Tibial artery (tissue), 4 donors: ENCODE measurements at regions not wholly inside any gene's neighbourhood (a gene's known extent, or its start where the extent isn't known, plus 50 kb on each side); places are given as distances from the start of the nearest gene placed in this dataset.

ENCODE experiments used
- DNase-seq, 2 donors: peaks; one replicate each; pipeline ENCODE4 v3.0.0-alpha.2; 2019
- H3K27ac ChIP-seq, 2 donors: fragments of 200-600 bp; sonication (generic) in 1 of 2; 1 replicate in 1 of 2; 2 replicates in 1 of 2; pipeline ENCODE4 v1.5.1; 2018 to 2019; ENCODE audit warnings: mild to moderate bottlenecking in 1 of 2
- H3K27me3 ChIP-seq, 2 donors: fragments of 200-600 bp; sonication (generic) in 1 of 2; one replicate each; pipeline versions ENCODE4 v1.5.1 to v1.6.0; 2016 to 2019
- H3K36me3 ChIP-seq, 3 donors: fragments of 200-600 bp; sonication (generic) in 2 of 3; one replicate each; pipeline ENCODE4 v1.5.1; 2016 to 2019; ENCODE audit warnings: mild to moderate bottlenecking in 2 of 3
- H3K4me1 ChIP-seq, 4 donors: fragments of 200-600 bp; sonication (generic) in 2 of 4; 1 replicate in 3 of 4; 2 replicates in 1 of 4; pipeline ENCODE4 v1.5.1; 2016 to 2019
- H3K4me3 ChIP-seq, 2 donors: fragments of 200-600 bp; sonication (generic) in 1 of 2; 1 replicate in 1 of 2; 2 replicates in 1 of 2; pipeline ENCODE4 v1.5.1; 2018 to 2019; ENCODE audit warnings: mild to moderate bottlenecking in 2 of 2
- H3K9me3 ChIP-seq, 3 donors: fragments of 200-600 bp; sonication (generic) in 1 of 3; one replicate each; pipeline ENCODE4 v1.5.1; 2016 to 2019
- intact Hi-C: fragments of 100-400 bp; cut with DNase I; formaldehyde crosslinking; loops from one replicate; pipeline ENCODE4 v1.15.0; 2023; ENCODE audit warnings: low total_unique reads
- TF ChIP-seq, protein P1 (sequence below), 2 experiments: fragments of 200-600 bp in 1 of 2; fragments of 450-650 bp in 1 of 2; IDR thresholded peaks; one replicate each; pipeline ENCODE4 v1.5.1; 2017 to 2019; ENCODE audit warnings: antibody characterized with exemption in 2 of 2, mild to moderate bottlenecking in 1 of 2, moderate library complexity in 1 of 2

DNA sequence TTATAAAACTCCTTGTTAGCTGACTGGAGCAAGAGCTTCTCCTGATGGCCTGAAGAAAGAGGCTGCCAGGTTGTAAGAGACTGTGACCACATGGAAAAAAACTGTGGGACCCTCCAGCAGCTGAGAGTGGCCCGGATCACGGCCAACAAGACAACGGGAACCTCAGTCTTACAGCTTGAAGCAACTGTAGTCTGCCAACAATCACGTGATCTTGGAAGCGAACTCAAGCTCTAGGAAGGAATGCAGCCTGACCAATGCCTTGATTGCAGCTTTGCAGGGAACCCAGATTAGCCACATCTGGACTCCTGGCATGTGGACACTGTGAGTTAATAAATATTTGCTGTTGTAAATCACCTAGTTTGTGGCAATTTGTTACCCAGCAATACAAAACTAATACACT is 442.6 kb upstream of the PRMT6 start:
- DNase-seq: no peak
- Histone ChIP-seq H3K4me1 (no peaks in the 10 kb centered on the region), H3K4me3 (no peak overlapping the region), H3K9me3 (no peaks in the 10 kb centered on the region), H3K36me3 (no peaks in the 10 kb centered on the region), H3K27ac (no peak overlapping the region), H3K27me3 (no peaks in the 10 kb centered on the region)
- TF ChIP-seq, protein P1, sequence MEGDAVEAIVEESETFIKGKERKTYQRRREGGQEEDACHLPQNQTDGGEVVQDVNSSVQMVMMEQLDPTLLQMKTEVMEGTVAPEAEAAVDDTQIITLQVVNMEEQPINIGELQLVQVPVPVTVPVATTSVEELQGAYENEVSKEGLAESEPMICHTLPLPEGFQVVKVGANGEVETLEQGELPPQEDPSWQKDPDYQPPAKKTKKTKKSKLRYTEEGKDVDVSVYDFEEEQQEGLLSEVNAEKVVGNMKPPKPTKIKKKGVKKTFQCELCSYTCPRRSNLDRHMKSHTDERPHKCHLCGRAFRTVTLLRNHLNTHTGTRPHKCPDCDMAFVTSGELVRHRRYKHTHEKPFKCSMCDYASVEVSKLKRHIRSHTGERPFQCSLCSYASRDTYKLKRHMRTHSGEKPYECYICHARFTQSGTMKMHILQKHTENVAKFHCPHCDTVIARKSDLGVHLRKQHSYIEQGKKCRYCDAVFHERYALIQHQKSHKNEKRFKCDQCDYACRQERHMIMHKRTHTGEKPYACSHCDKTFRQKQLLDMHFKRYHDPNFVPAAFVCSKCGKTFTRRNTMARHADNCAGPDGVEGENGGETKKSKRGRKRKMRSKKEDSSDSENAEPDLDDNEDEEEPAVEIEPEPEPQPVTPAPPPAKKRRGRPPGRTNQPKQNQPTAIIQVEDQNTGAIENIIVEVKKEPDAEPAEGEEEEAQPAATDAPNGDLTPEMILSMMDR (IDR thresholded peaks at IDR 0.05): no peak
- intact Hi-C loops: no loop called here

- no peaks in the 10 kb centered on the region for H3K27me3 ChIP-seq
- TF ChIP-seq, protein P1 (IDR thresholded peaks at IDR 0.05): no peak
- intact Hi-C loops: no loop called here
These were observed 441.0 kb upstream of the PRMT6 start for GRCh38 chr1:106615473-106615872.

DNA sequence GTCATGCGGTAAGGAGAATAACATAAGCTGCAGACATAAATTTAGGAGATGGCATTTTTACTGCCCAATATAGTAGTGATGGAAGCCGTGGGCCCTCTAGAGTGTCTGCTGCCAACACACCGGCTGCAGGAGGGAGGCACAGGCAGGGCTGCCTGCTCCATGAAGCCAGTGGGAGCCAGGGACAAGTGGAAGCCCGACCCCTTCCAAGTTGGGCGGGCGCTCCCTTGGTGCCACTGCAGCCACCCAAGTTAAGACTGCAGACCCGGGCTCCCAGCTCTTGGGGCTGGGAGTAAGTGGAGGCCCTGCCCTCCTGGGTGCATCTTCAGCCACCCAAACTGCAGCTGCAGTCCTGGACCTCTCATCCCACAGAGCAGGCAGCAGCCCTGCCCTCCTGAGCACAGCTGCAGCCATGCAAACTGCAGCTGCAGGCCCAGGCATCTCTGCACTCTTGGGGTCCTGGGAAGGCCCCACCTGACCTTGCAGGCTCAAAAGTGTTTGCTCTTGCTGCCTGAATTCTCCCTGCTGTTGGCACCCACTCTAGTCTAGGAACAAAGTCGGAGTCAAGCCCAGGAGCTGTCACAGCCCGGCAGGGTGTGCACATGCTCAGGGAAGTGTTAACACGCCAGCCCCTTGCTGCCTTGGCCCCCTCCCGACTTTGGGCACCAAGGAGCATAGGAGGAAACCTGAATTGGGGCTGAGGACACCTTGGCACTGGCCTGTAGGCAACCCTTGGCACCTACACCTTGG is 437.2 kb upstream of the PRMT6 start:
- H3K4me1 ChIP-seq: no peaks in the 10 kb centered on the region
- TF ChIP-seq, protein P1 (IDR thresholded peaks at IDR 0.05): no peak
- peak in 1 of 2 donors; percentile 57 for DNase-seq
- no peaks in the 10 kb centered on the region for H3K9me3 ChIP-seq
- H3K4me3 ChIP-seq: no peak overlapping the region
- no peaks in the 10 kb centered on the region for H3K27me3 ChIP-seq
- intact Hi-C loops: no loop called here
- H3K27ac ChIP-seq: no peak overlapping the region
- no peaks in the 10 kb centered on the region for H3K36me3 ChIP-seq

More at GRCh38 chr1:106615473-106615872, 441.0 kb upstream of the PRMT6 start:
- Histone ChIP-seq H3K9me3 (no peaks in the 10 kb centered on the region), H3K4me1 (no peaks in the 10 kb centered on the region), H3K27ac (no peak overlapping the region), H3K4me3 (no peak overlapping the region), H3K36me3 (no peaks in the 10 kb centered on the region)
- DNase-seq: no peak

- TF ChIP-seq, protein P1 (IDR thresholded peaks at IDR 0.05): no peak
- H3K36me3 ChIP-seq: no peaks in the 10 kb centered on the region
- DNase-seq: peak in 1 of 2 donors; percentile 37
- no peaks in the 10 kb centered on the region for H3K4me1 ChIP-seq
- H3K9me3 ChIP-seq: no peaks in the 10 kb centered on the region
- intact Hi-C loops: no loop called here
- H3K27ac ChIP-seq: no peak overlapping the region
- H3K4me3 ChIP-seq: no peak overlapping the region
- no peaks in the 10 kb centered on the region for H3K27me3 ChIP-seq
These were observed 436.7 kb upstream of the PRMT6 start for GRCh38 chr1:106619827-106620134.

DNA sequence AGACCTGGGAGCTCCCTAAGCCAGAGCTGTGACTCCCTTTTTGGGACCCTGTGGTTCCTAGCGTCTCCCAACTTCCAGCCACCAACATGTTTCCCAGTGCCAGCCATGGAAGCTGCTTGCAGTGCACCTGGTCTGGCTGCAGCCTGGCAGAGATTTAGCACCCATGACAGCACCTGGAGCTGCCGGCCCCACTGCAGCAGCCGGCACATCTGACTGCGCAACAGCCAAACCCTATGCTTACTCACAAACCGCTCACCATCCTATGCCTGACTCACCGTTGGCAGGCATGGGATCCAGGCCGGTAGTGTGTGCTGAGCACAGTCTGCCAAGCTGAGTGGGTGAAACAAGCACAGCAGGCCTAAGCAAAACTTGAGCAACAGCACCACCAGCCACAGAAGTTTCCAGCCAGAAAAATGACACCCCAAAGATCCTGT is 435.9 kb upstream of the PRMT6 start:
- H3K9me3 ChIP-seq: no peaks in the 10 kb centered on the region
- TF ChIP-seq, protein P1 (IDR thresholded peaks at IDR 0.05): no peak

More for the DNA sequence above, 435.9 kb upstream of the PRMT6 start:
- Histone ChIP-seq H3K27ac (no peak overlapping the region), H3K4me1 (no peaks in the 10 kb centered on the region), H3K36me3 (no peaks in the 10 kb centered on the region), H3K4me3 (no peak overlapping the region), H3K27me3 (no peaks in the 10 kb centered on the region)
- no peak for DNase-seq
- intact Hi-C loops: no loop called here
